Esophagus squamous epithelium (tissue), 5 donors: ENCODE measurements at regions not wholly inside any gene's neighbourhood (a gene's known extent, or its start where the extent isn't known, plus 50 kb on each side); places are given as distances from the start of the nearest gene placed in this dataset.

Source experiments
- DNase-seq: peaks from one replicate; lab custom pipeline; 2025; lab: John Stamatoyannopoulos, UW
- H3K27ac ChIP-seq, 4 donors: fragments of 200-600 bp; sonication (generic); one replicate each; pipeline ENCODE4 v1.5.1; 2016 to 2019; ENCODE audit warnings: mild to moderate bottlenecking in 1 of 4
- H3K27me3 ChIP-seq, 4 donors: fragments of 200-600 bp; sonication (generic); 1 replicate in 3 of 4; 2 replicates in 1 of 4; pipeline versions ENCODE4 v1.5.1 to v1.6.0; 2017 to 2021; ENCODE audit warnings: antibody characterized with exemption in 1 of 4
- H3K36me3 ChIP-seq, 3 donors: fragments of 200-600 bp; sonication (generic); one replicate each; pipeline ENCODE4 v1.5.1; 2016 to 2019
- H3K4me1 ChIP-seq, 3 donors: fragments of 200-600 bp; sonication (generic); one replicate each; pipeline ENCODE4 v1.5.1; 2017 to 2019
- H3K4me3 ChIP-seq, 4 donors: fragments of 200-600 bp; sonication (generic); 1 replicate in 3 of 4; 2 replicates in 1 of 4; pipeline ENCODE4 v1.5.1; 2016 to 2019; ENCODE audit warnings: mild to moderate bottlenecking in 2 of 4, moderate library complexity in 1 of 4
- H3K9me3 ChIP-seq, 3 donors: fragments of 200-600 bp; sonication (generic); one replicate each; pipeline ENCODE4 v1.5.1; 2016 to 2019
- POLR2A ChIP-seq, 4 donors: fragments of 450-650 bp; IDR thresholded peaks; one replicate each; pipeline ENCODE4 v1.6.1; 2017; ENCODE audit warnings: antibody characterized with exemption in 4 of 4, mild to moderate bottlenecking in 4 of 4, moderate library complexity in 3 of 4
- WGBS, 2 donors: methylation state at CpG; one replicate each; pipeline ENCODE4 v1.1.5; 2018; 5-methylcytosine and 5-hydroxymethylcytosine counted together
- intact Hi-C: fragments of 100-400 bp; cut with DNase I; formaldehyde crosslinking; loops from one replicate; pipeline ENCODE4 v1.15.0; 2022
- TF ChIP-seq, protein P1 (sequence below), 6 experiments: fragments of 450-650 bp in 4 of 6; fragments of 200-600 bp in 2 of 6; sonication (generic) in 2 of 6; IDR thresholded peaks; one replicate each; pipeline ENCODE4 v1.5.1; 2016 to 2019; ENCODE audit warnings: antibody characterized with exemption in 6 of 6, mild to moderate bottlenecking in 4 of 6, moderate library complexity in 4 of 6
- donor health status: DM: yes; HTN: yes; CAD: no.

DNA sequence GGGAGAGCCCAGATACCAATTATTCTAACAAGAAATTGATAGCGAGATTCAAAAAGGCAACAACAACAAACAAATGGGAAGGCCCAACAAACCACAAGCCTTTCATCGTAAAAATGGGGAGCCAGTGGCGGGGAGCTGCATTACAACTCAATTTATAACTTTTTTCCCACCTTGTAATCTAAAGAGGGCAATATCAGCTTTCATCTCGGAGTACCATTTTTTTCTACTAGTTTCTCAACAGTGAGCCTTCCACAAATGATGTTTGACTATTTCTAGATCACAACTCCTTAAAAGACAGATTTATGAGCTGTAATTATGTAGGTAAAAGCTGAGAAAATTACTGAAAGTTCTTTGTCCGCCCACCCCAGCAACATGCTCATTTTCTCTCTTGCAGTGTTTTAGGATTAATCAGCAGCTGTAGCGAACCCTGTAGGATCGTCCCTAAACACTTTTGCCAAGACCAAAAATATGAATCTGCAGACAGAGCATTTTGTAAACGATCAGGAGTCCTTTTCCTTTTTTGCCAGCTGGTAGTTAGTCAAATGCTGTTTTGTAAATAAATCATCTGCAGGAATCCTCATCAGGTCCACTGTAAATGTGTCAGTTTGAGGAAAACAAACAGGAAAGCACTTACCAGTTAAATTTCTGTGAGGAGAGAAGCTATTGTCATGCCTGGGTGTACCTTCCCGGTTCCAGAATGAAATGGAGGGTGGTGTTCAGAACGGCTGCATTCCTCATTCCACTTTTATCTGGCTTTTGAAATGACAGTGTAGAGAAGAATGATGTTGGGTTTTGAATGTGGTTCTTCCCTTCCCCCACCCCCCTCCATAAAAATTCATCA is 53.2 kb downstream of the EEF1B2 start:
- H3K9me3 ChIP-seq = no peaks in the 10 kb centered on the region
- TF ChIP-seq POLR2A (IDR thresholded peaks at IDR 0.05) = no peak

DNA sequence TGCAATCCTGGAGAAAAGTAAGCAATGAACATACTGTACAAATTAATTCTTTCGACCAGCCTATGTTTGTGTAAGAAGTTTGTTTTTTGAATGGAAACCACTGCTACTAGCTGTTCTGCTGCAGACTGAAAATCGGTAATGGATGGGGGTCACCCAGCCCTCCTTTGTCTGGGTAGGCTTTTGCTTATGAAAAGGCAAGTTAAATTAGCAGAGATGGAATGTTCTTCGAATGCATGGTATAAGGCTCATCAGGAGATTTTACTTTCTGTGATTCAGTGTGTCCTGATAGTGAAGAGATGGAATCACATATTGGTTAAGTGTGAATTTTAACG is 53.8 kb downstream of the EEF1B2 start:
- H3K4me3 ChIP-seq = peak overlapping the region in 1 of 4 donors; percentile 52
- peak overlapping the region in 3 of 4 donors; percentile 53 to 82 (median 58) for H3K27ac ChIP-seq
- 26 to 33% methylated on average over 4 of the region's 4 CpGs for WGBS, 2 donors

More for the DNA sequence above, 53.2 kb downstream of the EEF1B2 start:
- intact Hi-C loops = no loop called here
- Histone ChIP-seq H3K36me3 (no peaks in the 10 kb centered on the region), H3K4me3 (peak overlapping the region in 3 of 4 donors; percentile 10 to 52 (median 16)), H3K4me1 (peaks cover 6 to 36% (median 12%) of the 10 kb centered on the region in 3 donors), H3K27me3 (peaks cover 0 to 8% (median 0%) of the 10 kb centered on the region in 4 donors), H3K27ac (peak overlapping the region; percentile 5 to 82 (median 56))
- no peak for DNase-seq
- WGBS, 2 donors = 36 to 46% methylated on average over 10 of the region's 10 CpGs

DNA sequence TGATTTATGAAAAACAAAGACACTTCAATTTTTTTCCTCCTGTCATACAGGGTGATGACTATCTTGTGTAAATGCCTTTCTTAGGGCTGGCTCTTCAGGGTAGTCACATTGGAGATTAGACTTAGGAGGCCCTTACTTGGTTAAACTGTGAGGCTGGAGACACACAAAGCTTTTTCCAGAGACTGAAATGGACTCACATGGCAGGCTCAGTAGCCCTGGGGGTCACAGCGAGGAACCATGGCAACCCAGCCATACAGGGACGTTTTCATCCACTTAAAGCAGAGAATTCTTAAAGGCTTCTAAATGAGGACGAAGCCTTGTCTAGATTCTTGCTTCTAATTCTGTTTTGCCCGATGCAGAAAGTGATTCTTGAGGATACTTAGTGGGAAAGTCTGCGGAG is 57.3 kb upstream of the ZDBF2 start:
- TF ChIP-seq, protein P1, sequence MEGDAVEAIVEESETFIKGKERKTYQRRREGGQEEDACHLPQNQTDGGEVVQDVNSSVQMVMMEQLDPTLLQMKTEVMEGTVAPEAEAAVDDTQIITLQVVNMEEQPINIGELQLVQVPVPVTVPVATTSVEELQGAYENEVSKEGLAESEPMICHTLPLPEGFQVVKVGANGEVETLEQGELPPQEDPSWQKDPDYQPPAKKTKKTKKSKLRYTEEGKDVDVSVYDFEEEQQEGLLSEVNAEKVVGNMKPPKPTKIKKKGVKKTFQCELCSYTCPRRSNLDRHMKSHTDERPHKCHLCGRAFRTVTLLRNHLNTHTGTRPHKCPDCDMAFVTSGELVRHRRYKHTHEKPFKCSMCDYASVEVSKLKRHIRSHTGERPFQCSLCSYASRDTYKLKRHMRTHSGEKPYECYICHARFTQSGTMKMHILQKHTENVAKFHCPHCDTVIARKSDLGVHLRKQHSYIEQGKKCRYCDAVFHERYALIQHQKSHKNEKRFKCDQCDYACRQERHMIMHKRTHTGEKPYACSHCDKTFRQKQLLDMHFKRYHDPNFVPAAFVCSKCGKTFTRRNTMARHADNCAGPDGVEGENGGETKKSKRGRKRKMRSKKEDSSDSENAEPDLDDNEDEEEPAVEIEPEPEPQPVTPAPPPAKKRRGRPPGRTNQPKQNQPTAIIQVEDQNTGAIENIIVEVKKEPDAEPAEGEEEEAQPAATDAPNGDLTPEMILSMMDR (IDR thresholded peaks at IDR 0.05) = no peak
- TF ChIP-seq POLR2A (IDR thresholded peaks at IDR 0.05) = no peak
- DNase-seq = no peak
- H3K4me1 ChIP-seq = peaks cover 0 to 21% (median 8%) of the 10 kb centered on the region in 3 donors
- intact Hi-C loops = no loop called here
- H3K27me3 ChIP-seq = peaks cover 0 to 8% (median 0%) of the 10 kb centered on the region in 4 donors
- no peak overlapping the region for H3K27ac ChIP-seq
- no peaks in the 10 kb centered on the region for H3K36me3 ChIP-seq
- H3K4me3 ChIP-seq = no peak overlapping the region
- 65 to 68% methylated on average over 5 of the region's 5 CpGs for WGBS, 2 donors
- H3K9me3 ChIP-seq = peaks cover 0 to 7% (median 0%) of the 10 kb centered on the region in 3 donors

More for the DNA sequence above, 53.8 kb downstream of the EEF1B2 start:
- intact Hi-C loops = no loop called here
- DNase-seq = no peak
- no peaks in the 10 kb centered on the region for H3K36me3 ChIP-seq
- peaks cover 6 to 38% (median 12%) of the 10 kb centered on the region in 3 donors for H3K4me1 ChIP-seq
- no peak for TF ChIP-seq POLR2A (IDR thresholded peaks at IDR 0.05)
- TF ChIP-seq, protein P1 (IDR thresholded peaks at IDR 0.05) = no peak
- H3K9me3 ChIP-seq = no peaks in the 10 kb centered on the region
- peaks cover 0 to 8% (median 0%) of the 10 kb centered on the region in 4 donors for H3K27me3 ChIP-seq

DNA sequence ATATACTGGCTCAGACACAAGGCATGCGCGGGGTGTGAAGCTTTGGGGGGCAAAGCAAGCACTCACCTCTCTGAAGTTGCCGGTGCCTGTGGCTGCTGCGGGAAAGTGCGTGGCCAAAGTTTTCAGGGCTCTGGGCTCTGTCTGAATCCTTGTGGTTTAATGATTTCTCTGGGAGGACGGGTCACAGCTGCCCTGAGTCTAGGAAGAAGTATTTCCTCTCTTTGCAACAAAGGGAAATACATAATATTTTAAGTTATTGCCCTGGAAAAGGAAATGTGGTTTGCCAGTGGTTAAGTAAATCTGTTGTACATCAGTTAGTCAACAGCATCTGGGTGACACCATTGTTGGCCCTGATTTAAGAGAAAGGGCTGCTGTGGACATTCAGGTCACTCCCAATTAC is 56.7 kb upstream of the ZDBF2 start:
- peaks cover 0 to 8% (median 0%) of the 10 kb centered on the region in 4 donors for H3K27me3 ChIP-seq
- 49 to 51% methylated on average over 6 of the region's 6 CpGs for WGBS, 2 donors
- peaks cover 0 to 7% (median 0%) of the 10 kb centered on the region in 3 donors for H3K9me3 ChIP-seq
- H3K4me3 ChIP-seq = no peak overlapping the region
- TF ChIP-seq, protein P1 (IDR thresholded peaks at IDR 0.05) = no peak
- no peak for TF ChIP-seq POLR2A (IDR thresholded peaks at IDR 0.05)
- intact Hi-C loops = no loop called here
- peaks cover 0 to 15% (median 5%) of the 10 kb centered on the region in 3 donors for H3K4me1 ChIP-seq
- no peak for DNase-seq
- no peak overlapping the region for H3K27ac ChIP-seq
- no peaks in the 10 kb centered on the region for H3K36me3 ChIP-seq

DNA sequence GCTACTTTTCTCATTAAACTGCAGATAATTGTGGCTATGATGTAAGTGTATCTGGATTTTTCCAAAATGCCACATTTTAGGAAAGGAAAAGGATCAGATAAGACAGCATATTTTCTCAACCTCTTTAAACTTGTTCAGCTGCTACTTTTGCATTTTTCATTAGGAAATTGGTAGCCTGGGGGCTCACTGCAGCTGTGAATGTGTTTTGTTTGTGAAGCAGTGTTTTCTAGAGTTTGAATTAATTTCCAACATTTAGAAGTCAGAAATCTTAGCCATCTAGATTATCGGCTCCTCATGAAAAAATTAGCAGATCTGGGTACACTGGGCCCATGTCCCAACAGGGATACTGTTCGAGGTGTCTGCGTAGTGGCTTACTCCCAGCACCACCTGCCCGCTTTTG is 56.3 kb upstream of the ZDBF2 start:
- intact Hi-C loops = no loop called here
- DNase-seq = no peak
- peaks cover 0 to 15% (median under 1%) of the 10 kb centered on the region in 3 donors for H3K4me1 ChIP-seq
- H3K4me3 ChIP-seq = no peak overlapping the region
- H3K27me3 ChIP-seq = peaks cover 0 to 8% (median 0%) of the 10 kb centered on the region in 4 donors
- peaks cover 0 to 7% (median 0%) of the 10 kb centered on the region in 3 donors for H3K9me3 ChIP-seq
- TF ChIP-seq, protein P1 (IDR thresholded peaks at IDR 0.05) = no peak
- no peak for TF ChIP-seq POLR2A (IDR thresholded peaks at IDR 0.05)
- H3K36me3 ChIP-seq = no peaks in the 10 kb centered on the region
- 90 to 98% methylated on average over 4 of the region's 4 CpGs for WGBS, 2 donors
- no peak overlapping the region for H3K27ac ChIP-seq
